H9 (cell line): ENCODE measurements at regions not wholly inside any gene's neighbourhood (a gene's known extent, or its start where the extent isn't known, plus 50 kb on each side); places are given as distances from the start of the nearest gene placed in this dataset.

ENCODE experiments used
- DNase-seq: peaks from one replicate; pipeline ENCODE4 v3.0.0-alpha.2; 2017
- H2AFZ ChIP-seq: one replicate; pipeline ENCODE4 v1.6.1; 2013; ENCODE audit warnings: mild to moderate bottlenecking, low read length, control low read depth, moderate library complexity
- H2AK5ac ChIP-seq: 2 replicates; pipeline ENCODE4 v1.6.1; 2013; ENCODE audit warnings: low read length, control low read depth, mixed read lengths; ENCODE audit not compliant: insufficient read length
- H2BK120ac ChIP-seq: one replicate; pipeline ENCODE4 v1.6.1; 2013; ENCODE audit warnings: low read depth, mild to moderate bottlenecking, low read length, control low read depth, inconsistent platforms; ENCODE audit not compliant: poor library complexity, severe bottlenecking
- H2BK12ac ChIP-seq: 2 replicates; pipeline ENCODE4 v1.6.1; 2013; ENCODE audit warnings: low read length, control low read depth, mixed read lengths, low read depth; ENCODE audit not compliant: insufficient read length
- H2BK15ac ChIP-seq: 2 replicates; pipeline ENCODE4 v1.6.1; 2013; ENCODE audit warnings: low read depth, low read length, control low read depth
- H2BK20ac ChIP-seq: one replicate; pipeline ENCODE4 v1.6.1; 2013; ENCODE audit warnings: low read depth, mild to moderate bottlenecking, low read length, control low read depth, inconsistent platforms; ENCODE audit not compliant: poor library complexity, severe bottlenecking
- H2BK5ac ChIP-seq: 2 replicates; pipeline ENCODE4 v1.6.1; 2013; ENCODE audit warnings: low read length, control low read depth, mixed read lengths; ENCODE audit not compliant: insufficient read length
- H3K14ac ChIP-seq: 2 replicates; pipeline ENCODE4 v1.6.1; 2013; ENCODE audit warnings: low read length, control low read depth; ENCODE audit not compliant: insufficient read depth
- H3K18ac ChIP-seq: 2 replicates; pipeline ENCODE4 v1.6.1; 2013; ENCODE audit warnings: low read depth, mild to moderate bottlenecking, mixed read lengths, low read length, control low read depth; ENCODE audit not compliant: insufficient read length
- H3K23ac ChIP-seq: 2 replicates; pipeline ENCODE4 v1.6.1; 2013; ENCODE audit warnings: low read length, control low read depth, mixed read lengths, low read depth; ENCODE audit not compliant: insufficient read length
- H3K23me2 ChIP-seq: 2 replicates; pipeline ENCODE4 v1.6.1; 2013; ENCODE audit warnings: low read depth, mild to moderate bottlenecking, mixed read lengths, low read length, control low read depth; ENCODE audit not compliant: insufficient read length, poor library complexity, severe bottlenecking
- H3K27ac ChIP-seq: 2 replicates; pipeline ENCODE4 v1.5.1; 2013; ENCODE audit warnings: low read length, control low read depth, mixed read lengths, low read depth; ENCODE audit not compliant: insufficient read length
- H3K27me3 ChIP-seq: 2 replicates; pipeline ENCODE4 v1.6.1; 2013; ENCODE audit warnings: low read length, control low read depth, inconsistent platforms; ENCODE audit not compliant: insufficient read depth
- H3K4ac ChIP-seq: 2 replicates; pipeline ENCODE4 v1.6.1; 2013; ENCODE audit warnings: low read depth, mild to moderate bottlenecking, control low read depth, inconsistent platforms, low read length, moderate library complexity
- H3K4me1 ChIP-seq: 2 replicates; pipeline ENCODE4 v1.6.1; 2013; ENCODE audit warnings: low read length, control low read depth, inconsistent platforms; ENCODE audit not compliant: insufficient read depth
- H3K4me2 ChIP-seq: 2 replicates; pipeline ENCODE4 v1.6.1; 2013; ENCODE audit warnings: low read length, control low read depth, mixed read lengths; ENCODE audit not compliant: insufficient read length, insufficient read depth
- H3K56ac ChIP-seq: 2 replicates; pipeline ENCODE4 v1.6.1; 2013; ENCODE audit warnings: low read depth, mild to moderate bottlenecking, mixed read lengths, low read length, control low read depth; ENCODE audit not compliant: insufficient read length
- H3K79me1 ChIP-seq: 2 replicates; pipeline ENCODE4 v1.6.1; 2013; ENCODE audit warnings: low read depth, mild to moderate bottlenecking, moderate library complexity, low read length, control low read depth, inconsistent platforms; ENCODE audit not compliant: insufficient read depth, poor library complexity, severe bottlenecking
- H3K79me2 ChIP-seq: 2 replicates; pipeline ENCODE4 v1.6.1; 2013; ENCODE audit warnings: low read length, control low read depth, inconsistent platforms; ENCODE audit not compliant: insufficient read depth
- H3K9ac ChIP-seq: 2 replicates; pipeline ENCODE4 v1.6.1; 2013; ENCODE audit warnings: low read length, control low read depth, mixed read lengths; ENCODE audit not compliant: insufficient read length; ENCODE audit errors: extremely low read depth
- H3K9me3 ChIP-seq: one replicate; pipeline ENCODE4 v1.6.1; 2013; ENCODE audit warnings: low read depth, low read length, inconsistent platforms; ENCODE audit not compliant: control insufficient read depth
- H3T11ph ChIP-seq: one replicate; pipeline ENCODE4 v1.6.1; 2013; ENCODE audit warnings: mild to moderate bottlenecking, low read length, control low read depth, inconsistent platforms
- H4K20me1 ChIP-seq: one replicate; pipeline ENCODE4 v1.6.1; 2013; ENCODE audit not compliant: control insufficient read depth, insufficient read length, insufficient read depth
- H4K5ac ChIP-seq: 2 replicates; pipeline ENCODE4 v1.6.1; 2013; ENCODE audit warnings: low read depth, mild to moderate bottlenecking, mixed read lengths, low read length, control low read depth; ENCODE audit not compliant: insufficient read length
- H4K8ac ChIP-seq: replicated peaks from 2 replicates; pipeline ENCODE4 v1.6.1; 2013; ENCODE audit warnings: low read length, control low read depth, mixed read lengths, low read depth; ENCODE audit not compliant: insufficient read length
- H4K91ac ChIP-seq: 2 replicates; pipeline ENCODE4 v1.6.1; 2013; ENCODE audit warnings: low read depth, mild to moderate bottlenecking, moderate library complexity, mixed read lengths, low read length, control low read depth; ENCODE audit not compliant: insufficient read length
- H3K27ac Mint-ChIP-seq, 3 experiments: 2 replicates in 2 of 3; 3 replicates in 1 of 3; pipeline ENCODE4 v1.8.0; 2020 to 2021; ENCODE audit warnings: mixed read lengths in 3 of 3, mild to moderate bottlenecking in 1 of 3, moderate library complexity in 1 of 3
- H3K27me3 Mint-ChIP-seq: 2 replicates; pipeline ENCODE4 v1.8.0; 2021; ENCODE audit warnings: low read depth, mild to moderate bottlenecking, moderate library complexity, mixed read lengths
- H3K36me3 Mint-ChIP-seq, 3 experiments: 2 replicates in 2 of 3; 3 replicates in 1 of 3; pipeline ENCODE4 v1.8.0; 2020 to 2021; ENCODE audit warnings: low read depth in 3 of 3, mixed read lengths in 3 of 3; ENCODE audit not compliant: insufficient read depth in 1 of 3
- H3K4me1 Mint-ChIP-seq, 2 experiments: 2 replicates each; pipeline ENCODE4 v1.8.0; 2020; ENCODE audit warnings: mixed read lengths in 2 of 2
- H3K4me3 Mint-ChIP-seq, 2 experiments: 2 replicates in 1 of 2; 3 replicates in 1 of 2; pipeline ENCODE4 v1.8.0; 2020 to 2021; ENCODE audit warnings: mild to moderate bottlenecking in 2 of 2, mixed read lengths in 2 of 2, moderate library complexity in 1 of 2
- H3K9me3 Mint-ChIP-seq, 2 experiments: 2 replicates in 1 of 2; 3 replicates in 1 of 2; pipeline ENCODE4 v1.8.0; 2020; ENCODE audit warnings: mild to moderate bottlenecking in 2 of 2, mixed read lengths in 2 of 2, moderate library complexity in 1 of 2
- CTCF ChIP-seq: fragments of 200-600 bp; sonication (generic); conservative IDR thresholded peaks from 3 replicates; pipeline ENCODE4 v1.8.0; 2021; ENCODE audit warnings: antibody characterized with exemption, mild to moderate bottlenecking
- WGBS: extraction: QIAGEN DNeasy Blood & Tissue Kit; methylation state at CpG from one replicate; pipeline ENCODE4 v1.1.7; 2013; ENCODE audit warnings: missing lambda C conversion rate, low lambda C conversion rate, mixed read lengths; ENCODE audit not compliant: insufficient read length; ENCODE audit errors: extremely low coverage; 5-methylcytosine and 5-hydroxymethylcytosine counted together

- Histone ChIP-seq H3K18ac (no peak overlapping the region), H3K23ac (no peak overlapping the region), H3K4me1 (no peaks in the 10 kb centered on the region; the same call in 1 of the 2 replicates), H3K79me1 (no peaks in the 10 kb centered on the region), H3T11ph (no peak overlapping the region), H4K5ac (no peak overlapping the region), H2BK12ac (no peak overlapping the region), H3K56ac (no peak overlapping the region), H3K23me2 (no peaks in the 10 kb centered on the region), H3K27ac (no peak overlapping the region), H3K79me2 (no peaks in the 10 kb centered on the region), H2BK120ac (no peak overlapping the region), H3K14ac (no peak overlapping the region), H4K8ac (no peak overlapping the region), H3K9ac (no peak overlapping the region), H4K20me1 (no peaks in the 10 kb centered on the region), H2BK20ac (no peak overlapping the region), H3K27me3 (no peaks in the 10 kb centered on the region), H3K9me3 (no peaks in the 10 kb centered on the region), H4K91ac (no peak overlapping the region), H3K4me2 (no peak overlapping the region), H3K4ac (no peak overlapping the region), H2BK5ac (no peak overlapping the region), H2AK5ac (no peak overlapping the region), H2BK15ac (no peak overlapping the region), H2AFZ (no peak overlapping the region)
- no CpG with 5 or more reads among the region's 2 CpGs for WGBS
- no peak for DNase-seq
- TF ChIP-seq CTCF: no peak
- Mint-ChIP-seq H3K4me1 (peaks cover 11 to 17% of the 10 kb centered on the region in 2 experiments), H3K9me3 (no peaks in the 10 kb centered on the region), H3K27ac (peak overlapping the region in 1 of 3 experiments; percentile 20; a peak in 1 of 7 replicates), H3K36me3 (no peaks in the 10 kb centered on the region), H3K4me3 (no peak overlapping the region), H3K27me3 (peaks cover 5% of the 10 kb centered on the region)
These were observed 363.9 kb downstream of the MAFB start for GRCh38 chr20:40325006-40325568.
